ENCODE measurements at regions not wholly inside any gene's neighbourhood (a gene's known extent, or its start where the extent isn't known, plus 50 kb on each side); places are given as distances from the start of the nearest gene placed in this dataset.

DNA sequence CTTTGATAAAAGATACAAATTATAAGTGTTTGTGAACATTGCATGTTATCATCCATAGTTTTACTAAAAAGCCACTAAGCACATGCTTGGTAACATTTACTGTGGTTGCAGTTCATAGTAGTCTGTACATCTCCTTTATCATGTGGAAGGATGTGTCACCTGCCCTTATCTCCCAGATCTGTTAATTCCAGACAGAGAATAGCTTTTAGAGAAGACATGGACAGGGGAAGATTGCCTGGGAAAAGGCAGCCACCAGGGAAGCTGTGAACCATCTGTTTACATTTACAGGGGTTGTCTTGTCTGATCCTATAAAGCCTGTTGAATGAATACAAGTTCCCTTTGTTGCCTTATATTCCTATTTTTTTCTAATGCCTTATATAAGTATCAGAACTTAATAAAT lies 396.0 kb downstream of the FAT4 start:
- TF ChIP-seq EZH2 (IDR thresholded peaks at IDR 0.05; ENCODE audit: insufficient read depth, poor library complexity, severe bottlenecking) (no peak), EZH2phosphoT487 (IDR thresholded peaks at IDR 0.05; ENCODE audit: insufficient read depth, low read depth) (no peak)

Data from GM23248 (cell line).